Liver (tissue), 8 donors: ENCODE measurements at regions not wholly inside any gene's neighbourhood (a gene's known extent, or its start where the extent isn't known, plus 50 kb on each side); places are given as distances from the start of the nearest gene placed in this dataset.

Source experiments
- DNase-seq: peaks from one replicate; pipeline ENCODE4 v3.0.0-alpha.2; 2017; ENCODE audit warnings: low spot score
- H3K27ac ChIP-seq, 2 donors: one replicate each; pipeline ENCODE4 v1.7.0; 2013; ENCODE audit warnings: inconsistent platforms in 2 of 2, low read length in 2 of 2, control low read depth in 1 of 2, low read depth in 1 of 2, mild to moderate bottlenecking in 1 of 2
- H3K27me3 ChIP-seq, 4 donors: one replicate each; pipeline versions ENCODE4 v1.6.1 to v1.7.0; 2013; ENCODE audit warnings: low read length in 3 of 4, inconsistent platforms in 1 of 4, mild to moderate bottlenecking in 1 of 4, moderate library complexity in 1 of 4; ENCODE audit not compliant: control insufficient read depth in 4 of 4, insufficient read depth in 4 of 4
- H3K36me3 ChIP-seq, 4 donors: one replicate each; pipeline versions ENCODE4 v1.6.1 to v1.7.0; 2013; ENCODE audit warnings: low read length in 3 of 4, mild to moderate bottlenecking in 3 of 4, low read depth in 1 of 4, moderate library complexity in 1 of 4; ENCODE audit not compliant: control insufficient read depth in 4 of 4, insufficient read depth in 3 of 4
- H3K4me1 ChIP-seq, 4 donors: one replicate each; pipeline versions ENCODE4 v1.6.1 to v1.7.0; 2013; ENCODE audit warnings: low read length in 3 of 4, mild to moderate bottlenecking in 3 of 4, moderate library complexity in 1 of 4; ENCODE audit not compliant: control insufficient read depth in 4 of 4, insufficient read depth in 4 of 4
- H3K4me3 ChIP-seq, 3 donors: one replicate each; pipeline versions ENCODE4 v1.6.1 to v1.7.0; 2013; ENCODE audit warnings: low read length in 3 of 3, control low read depth in 1 of 3, low read depth in 1 of 3, mild to moderate bottlenecking in 1 of 3
- H3K9ac ChIP-seq, 2 donors: one replicate each; pipeline ENCODE4 v1.7.0; 2013; ENCODE audit warnings: low read length in 2 of 2, mild to moderate bottlenecking in 2 of 2, moderate library complexity in 2 of 2, control low read depth in 1 of 2, low read depth in 1 of 2
- H3K9me3 ChIP-seq, 4 donors: one replicate each; pipeline versions ENCODE4 v1.6.1 to v1.7.0; 2013; ENCODE audit warnings: low read length in 3 of 4; ENCODE audit not compliant: control insufficient read depth in 4 of 4
- CTCF ChIP-seq: fragments of 150-350 bp; IDR thresholded peaks from 2 replicates; pipeline ENCODE4 v1.5.1; 2017; ENCODE audit warnings: improper control_type of control experiment, low read depth, low read length; ENCODE audit not compliant: missing input control
- EGR1 ChIP-seq, 2 donors: IDR thresholded peaks; 2 replicates each; pipeline ENCODE4 v1.6.1; 2016 to 2018; ENCODE audit warnings: antibody characterized with exemption in 2 of 2, low read depth in 2 of 2
- FOXA1 ChIP-seq: IDR thresholded peaks from 2 replicates; pipeline ENCODE4 v1.6.1; 2016; ENCODE audit warnings: antibody characterized with exemption
- FOXA2 ChIP-seq: IDR thresholded peaks from 2 replicates; pipeline ENCODE4 v1.6.1; 2016; ENCODE audit warnings: antibody characterized with exemption
- GABPA ChIP-seq, 2 donors: IDR thresholded peaks in 1 of 2; conservative IDR thresholded peaks in 1 of 2; 2 replicates each; pipeline ENCODE4 v1.6.1; 2016; ENCODE audit warnings: antibody characterized with exemption in 2 of 2, mild to moderate bottlenecking in 1 of 2, moderate library complexity in 1 of 2
- HNF4A ChIP-seq, 2 donors: conservative IDR thresholded peaks; 2 replicates each; pipeline ENCODE4 v1.6.1; 2016; ENCODE audit warnings: antibody characterized with exemption in 2 of 2, mild to moderate bottlenecking in 2 of 2
- HNF4G ChIP-seq: IDR thresholded peaks from 2 replicates; pipeline ENCODE4 v1.6.1; 2016; ENCODE audit warnings: antibody characterized with exemption
- JUND ChIP-seq, 2 donors: IDR thresholded peaks; 2 replicates each; pipeline ENCODE4 v1.6.1; 2016; ENCODE audit warnings: antibody characterized with exemption in 2 of 2
- MAX ChIP-seq: IDR thresholded peaks from 2 replicates; pipeline ENCODE4 v1.6.1; 2016; ENCODE audit warnings: antibody characterized with exemption
- NR2F2 ChIP-seq: IDR thresholded peaks from 2 replicates; pipeline ENCODE4 v1.6.1; 2016; ENCODE audit warnings: antibody characterized with exemption
- RAD21 ChIP-seq, 2 donors: IDR thresholded peaks; 2 replicates each; pipeline ENCODE4 v1.6.1; 2016; ENCODE audit warnings: antibody characterized with exemption in 2 of 2, mild to moderate bottlenecking in 2 of 2
- REST ChIP-seq: IDR thresholded peaks from 2 replicates; pipeline ENCODE4 v1.6.1; 2016; ENCODE audit warnings: antibody characterized with exemption, mild to moderate bottlenecking
- RXRA ChIP-seq, 2 donors: IDR thresholded peaks; 2 replicates each; pipeline ENCODE4 v1.6.1; 2017 to 2018; ENCODE audit warnings: antibody characterized with exemption in 2 of 2, mild to moderate bottlenecking in 1 of 2
- SP1 ChIP-seq: IDR thresholded peaks from 2 replicates; pipeline ENCODE4 v1.6.1; 2018; ENCODE audit warnings: antibody characterized with exemption, mild to moderate bottlenecking
- TAF1 ChIP-seq: conservative IDR thresholded peaks from 2 replicates; pipeline ENCODE4 v1.6.1; 2016; ENCODE audit warnings: antibody characterized with exemption, mild to moderate bottlenecking
- YY1 ChIP-seq: IDR thresholded peaks from 2 replicates; pipeline ENCODE4 v1.6.1; 2016; ENCODE audit warnings: antibody characterized with exemption, mild to moderate bottlenecking
- ZBTB33 ChIP-seq: IDR thresholded peaks from 2 replicates; pipeline ENCODE4 v1.6.1; 2016; ENCODE audit warnings: antibody characterized with exemption
- WGBS: extraction: QIAGEN DNeasy Blood & Tissue Kit; methylation state at CpG from one replicate; pipeline ENCODE4 v1.1.7; 2013; 5-methylcytosine and 5-hydroxymethylcytosine counted together
- TF ChIP-seq, protein P1 (sequence below): IDR thresholded peaks from 2 replicates; pipeline ENCODE4 v1.6.1; 2016; ENCODE audit warnings: antibody characterized with exemption
- donor health status: healthy.
- donor health status: healthy.
- donor health status: healthy.
- donor health status: healthy.
- donor health status: healthy.

- WGBS: 91% methylated on average over 8 of the region's 8 CpGs
- Histone ChIP-seq H3K27me3 (no peaks in the 10 kb centered on the region), H3K4me3 (no peak overlapping the region), H3K9ac (no peak overlapping the region), H3K4me1 (peaks cover 0 to 7% (median 4%) of the 10 kb centered on the region in 4 donors), H3K36me3 (no peaks in the 10 kb centered on the region), H3K27ac (no peak overlapping the region), H3K9me3 (no peaks in the 10 kb centered on the region)
- TF ChIP-seq FOXA2: no peak
- no peak for TF ChIP-seq HNF4G
- no peak for DNase-seq
Measured at GRCh38 chr6:168206186-168206585, 113.4 kb downstream of the DACT2 start.

- Histone ChIP-seq H3K27me3 (no peaks in the 10 kb centered on the region), H3K4me1 (peaks cover 3 to 33% (median 19%) of the 10 kb centered on the region in 4 donors), H3K9ac (no peak overlapping the region), H3K36me3 (no peaks in the 10 kb centered on the region), H3K27ac (peak overlapping the region; percentile 88), H3K4me3 (no peak overlapping the region), H3K9me3 (no peaks in the 10 kb centered on the region)
- 91% methylated on average over 5 of the region's 5 CpGs for WGBS
- DNase-seq: no peak
- no peak for TF ChIP-seq YY1
- TF ChIP-seq JUND (IDR thresholded peaks at IDR 0.05): no peak
- no peak for TF ChIP-seq RXRA (IDR thresholded peaks at IDR 0.05)
- TF ChIP-seq RAD21 (IDR thresholded peaks at IDR 0.05): no peak
- TF ChIP-seq SP1: no peak
- TF ChIP-seq NR2F2: no peak
- no peak for TF ChIP-seq ZBTB33
- TF ChIP-seq FOXA2: no peak
- TF ChIP-seq, protein P1, sequence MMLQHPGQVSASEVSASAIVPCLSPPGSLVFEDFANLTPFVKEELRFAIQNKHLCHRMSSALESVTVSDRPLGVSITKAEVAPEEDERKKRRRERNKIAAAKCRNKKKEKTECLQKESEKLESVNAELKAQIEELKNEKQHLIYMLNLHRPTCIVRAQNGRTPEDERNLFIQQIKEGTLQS: no peak
- TF ChIP-seq REST: no peak
- TF ChIP-seq FOXA1: no peak
- no peak for TF ChIP-seq HNF4A (conservative IDR thresholded peaks at IDR 0.05)
- no peak for TF ChIP-seq HNF4G
- TF ChIP-seq MAX: no peak
- no peak for TF ChIP-seq EGR1 (IDR thresholded peaks at IDR 0.05; ENCODE audit: low read depth in 2 of 2)
- TF ChIP-seq CTCF: no peak
- no peak for TF ChIP-seq GABPA (IDR thresholded peaks at IDR 0.05 in 1 of 2, conservative IDR thresholded peaks at IDR 0.05 in 1 of 2)
- no peak for TF ChIP-seq TAF1
Measured at GRCh38 chr6:168201799-168202198, 117.8 kb downstream of the DACT2 start.
